GM13976 (cell line): ENCODE measurements at regions not wholly inside any gene's neighbourhood (a gene's known extent, or its start where the extent isn't known, plus 50 kb on each side); places are given as distances from the start of the nearest gene placed in this dataset.

Source experiments
- DNase-seq: peaks from one replicate; pipeline ENCODE4 v3.0.0; 2012; ENCODE audit warnings: low spot score
- in situ Hi-C: fragments of 300-500 bp; cut with MboI; formaldehyde crosslinking; loops from one replicate; pipeline ENCODE4 v1.12.0; 2022; ENCODE audit warnings: low sequenced_read_pairs, mixed read lengths, inconsistent platforms; ENCODE audit not compliant: unreplicated experiment
- TF ChIP-seq, protein P1 (sequence below): IDR thresholded peaks from 2 replicates; pipeline ENCODE4 v1.5.1; 2012; ENCODE audit warnings: borderline replicate concordance, mild to moderate bottlenecking; ENCODE audit not compliant: insufficient read depth; ENCODE audit errors: extremely low read depth, missing control alignments, control extremely low read depth

DNA sequence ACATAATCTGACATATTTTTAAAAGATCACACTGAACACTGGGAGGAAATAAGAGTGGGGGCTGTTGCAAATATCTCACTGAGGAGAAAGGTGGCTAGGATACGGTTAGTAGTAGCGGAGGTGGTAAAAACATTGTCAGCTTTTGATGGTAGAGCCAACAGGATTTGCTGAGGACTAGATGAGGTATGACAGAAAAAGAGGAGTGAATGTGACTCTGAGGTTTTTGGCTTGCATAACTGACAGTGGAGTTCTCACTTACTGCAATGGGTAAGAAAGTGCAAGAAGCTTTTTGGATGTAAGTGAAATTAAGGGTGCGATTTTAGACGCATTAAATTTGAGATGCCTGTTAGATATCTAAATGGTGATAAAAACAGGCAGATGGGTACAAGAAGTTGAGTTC lies 102.0 kb upstream of the MBL2 start:
- no peak for DNase-seq
- in situ Hi-C loops: no loop called here
- TF ChIP-seq, protein P1, sequence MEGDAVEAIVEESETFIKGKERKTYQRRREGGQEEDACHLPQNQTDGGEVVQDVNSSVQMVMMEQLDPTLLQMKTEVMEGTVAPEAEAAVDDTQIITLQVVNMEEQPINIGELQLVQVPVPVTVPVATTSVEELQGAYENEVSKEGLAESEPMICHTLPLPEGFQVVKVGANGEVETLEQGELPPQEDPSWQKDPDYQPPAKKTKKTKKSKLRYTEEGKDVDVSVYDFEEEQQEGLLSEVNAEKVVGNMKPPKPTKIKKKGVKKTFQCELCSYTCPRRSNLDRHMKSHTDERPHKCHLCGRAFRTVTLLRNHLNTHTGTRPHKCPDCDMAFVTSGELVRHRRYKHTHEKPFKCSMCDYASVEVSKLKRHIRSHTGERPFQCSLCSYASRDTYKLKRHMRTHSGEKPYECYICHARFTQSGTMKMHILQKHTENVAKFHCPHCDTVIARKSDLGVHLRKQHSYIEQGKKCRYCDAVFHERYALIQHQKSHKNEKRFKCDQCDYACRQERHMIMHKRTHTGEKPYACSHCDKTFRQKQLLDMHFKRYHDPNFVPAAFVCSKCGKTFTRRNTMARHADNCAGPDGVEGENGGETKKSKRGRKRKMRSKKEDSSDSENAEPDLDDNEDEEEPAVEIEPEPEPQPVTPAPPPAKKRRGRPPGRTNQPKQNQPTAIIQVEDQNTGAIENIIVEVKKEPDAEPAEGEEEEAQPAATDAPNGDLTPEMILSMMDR: no peak

DNA sequence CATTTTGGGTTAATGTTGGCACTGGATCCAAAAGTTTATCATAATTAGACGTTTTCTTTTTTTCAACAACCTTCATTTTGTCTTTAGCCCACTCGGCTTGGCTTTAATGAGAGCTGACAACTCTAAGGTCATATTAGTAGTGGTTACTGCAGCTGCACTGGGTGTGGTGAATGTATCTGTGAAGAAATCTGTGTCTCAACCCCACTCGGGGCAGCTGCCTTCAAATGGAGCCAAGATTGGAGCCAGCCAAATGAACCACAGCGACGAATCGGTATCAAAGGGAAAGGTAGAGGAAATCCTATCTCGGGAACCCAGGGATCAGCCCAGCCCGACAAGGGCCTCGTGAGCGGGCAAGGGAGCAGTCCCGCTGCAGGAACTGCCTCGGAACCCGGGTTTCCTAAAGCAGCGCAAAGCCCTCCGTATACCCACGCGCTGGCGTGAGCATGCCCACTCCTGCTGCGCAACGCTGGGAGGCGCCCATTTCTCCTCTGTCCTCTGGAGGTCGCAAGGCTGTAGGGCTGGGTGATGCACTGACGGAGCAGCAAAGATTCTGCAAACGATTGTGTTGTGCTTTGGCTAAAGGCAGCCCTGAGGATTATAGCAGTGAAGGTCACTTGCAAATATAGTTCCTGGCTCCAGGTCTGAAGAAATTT lies 98.7 kb upstream of the MBL2 start:
- in situ Hi-C loops: no loop called here
- no peak for DNase-seq
- TF ChIP-seq, protein P1: no peak

DNA sequence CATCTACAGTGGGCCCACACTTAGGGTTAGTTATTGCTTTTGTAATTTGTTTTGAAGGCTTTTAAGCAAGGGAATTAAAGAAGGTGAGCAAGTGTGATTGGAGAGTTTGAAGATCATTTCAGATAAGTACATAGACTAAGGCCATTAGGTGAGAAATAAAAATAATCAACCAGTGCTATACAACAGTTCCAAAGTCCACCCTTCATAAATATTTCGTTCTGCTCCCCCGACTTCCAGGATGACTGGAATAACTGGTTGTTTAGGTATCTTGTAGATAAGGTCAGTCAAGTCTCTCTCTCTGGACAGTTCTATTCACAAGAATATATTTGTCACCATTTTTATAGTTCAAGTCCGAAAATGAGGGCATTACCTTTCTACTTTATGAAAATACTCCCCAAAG lies 98.0 kb upstream of the MBL2 start:
- TF ChIP-seq, protein P1: no peak
- no peak for DNase-seq
- in situ Hi-C loops: no loop called here

DNA sequence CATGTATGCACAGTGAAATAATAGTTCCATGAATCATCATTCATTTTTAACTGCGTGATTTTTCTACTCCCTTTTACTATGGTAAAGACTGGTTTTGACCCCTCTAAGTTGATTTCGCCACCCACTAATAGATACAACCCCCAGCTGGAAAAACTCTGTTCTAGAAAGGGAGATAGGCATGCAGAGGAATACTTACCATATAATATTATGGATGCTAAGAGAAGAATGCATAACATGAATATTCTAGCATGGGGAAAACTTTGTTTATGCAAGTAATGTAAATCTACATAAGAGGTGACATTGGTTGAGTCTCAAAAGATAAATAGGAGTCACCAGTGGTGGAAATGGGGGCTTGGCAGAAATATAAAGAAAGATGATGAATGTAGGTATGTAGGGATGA lies 97.3 kb upstream of the MBL2 start:
- in situ Hi-C loops: no loop called here
- no peak for DNase-seq
- TF ChIP-seq, protein P1: no peak

DNA sequence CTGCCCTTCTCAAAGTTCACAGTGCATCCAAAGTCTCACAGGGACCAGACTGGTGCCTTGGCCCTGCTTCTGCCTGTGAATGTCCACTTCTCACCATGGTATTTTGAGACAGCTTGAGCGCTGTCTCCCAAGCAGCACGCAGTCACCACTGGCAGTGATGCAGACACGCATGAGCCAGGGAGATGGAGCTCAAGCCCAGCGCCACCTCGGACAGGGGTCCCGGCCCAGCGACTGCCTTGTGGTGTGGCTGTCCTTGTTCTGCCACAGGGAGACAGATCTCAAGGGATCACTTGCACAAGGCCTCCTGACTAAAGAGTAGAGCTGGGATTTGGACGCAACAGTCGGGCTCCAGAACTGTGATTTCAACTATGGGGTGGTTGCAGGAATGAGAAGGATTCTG lies 92.6 kb upstream of the MBL2 start:
- TF ChIP-seq, protein P1: no peak
- no peak for DNase-seq
- in situ Hi-C loops: no loop called here

DNA sequence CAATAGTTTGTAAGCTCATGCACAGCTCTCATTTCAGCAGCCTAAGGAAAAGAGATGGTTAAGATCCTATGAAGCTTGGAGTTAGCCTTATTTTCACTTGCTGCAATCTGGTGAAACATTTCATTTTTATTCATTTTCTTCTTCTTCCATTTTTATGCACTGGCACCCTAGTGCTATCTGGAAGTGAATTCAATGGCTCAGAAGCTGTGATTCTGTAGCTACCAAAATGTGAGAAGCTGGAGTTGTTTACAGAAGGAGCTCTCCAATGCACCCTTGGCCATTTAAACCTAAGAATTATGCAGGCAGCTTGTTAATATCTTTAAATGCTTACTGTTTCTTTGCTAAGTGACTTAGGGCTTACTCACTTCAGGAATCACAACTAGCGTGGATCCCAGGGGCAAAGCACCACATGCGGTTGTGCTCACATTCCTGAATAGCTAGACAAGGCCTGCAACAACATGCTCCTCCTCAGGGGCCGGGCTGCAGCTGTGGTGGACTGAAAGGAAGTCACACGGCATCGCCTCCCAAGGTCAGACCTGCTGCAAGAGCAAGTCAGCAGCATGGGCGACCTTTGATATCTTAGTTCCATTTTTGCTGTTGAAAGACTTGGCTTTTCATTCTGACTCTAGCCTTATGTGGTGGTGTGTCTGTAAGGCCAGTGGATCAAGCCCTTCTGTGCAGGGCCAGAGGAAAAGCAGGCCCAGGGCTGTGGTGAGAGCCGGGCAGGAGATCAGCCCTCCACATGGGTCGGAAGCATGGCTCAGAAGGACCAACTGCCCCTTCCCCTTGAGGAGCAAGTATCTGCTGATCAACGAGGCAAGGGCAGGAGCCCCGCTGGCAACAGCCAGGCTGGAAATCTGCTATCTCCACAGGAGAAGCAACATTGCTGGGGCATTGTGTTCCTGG lies 91.9 kb upstream of the MBL2 start:
- in situ Hi-C loops: no loop called here
- TF ChIP-seq, protein P1: no peak
- DNase-seq: no peak
